BJ (cell line): ENCODE measurements at regions not wholly inside any gene's neighbourhood (a gene's known extent, or its start where the extent isn't known, plus 50 kb on each side); places are given as distances from the start of the nearest gene placed in this dataset.

Source experiments
- CTCF ChIA-PET: fragments of 350-600 bp; formaldehyde crosslinking; extraction: SDS; loops from one replicate; lab custom pipeline; 2021; ENCODE audit warnings: antibody characterized with exemption, inconsistent platforms; lab: Yijun Ruan, JAX
- POLR2A ChIA-PET: fragments of 300-600 bp; sonication (Branson Sonifier 250); formaldehyde crosslinking; extraction: SDS; loops from one replicate; lab custom pipeline; 2021; ENCODE audit warnings: antibody characterized with exemption; lab: Charles Lee
- DNase-seq: peaks from one replicate; pipeline ENCODE4 v3.0.0-alpha.2; 2011; ENCODE audit warnings: low read depth
- H3K27me3 ChIP-seq: 2 replicates; pipeline ENCODE4 v1.6.0; 2011; ENCODE audit warnings: low read length; ENCODE audit not compliant: control insufficient read depth, insufficient read depth
- H3K36me3 ChIP-seq: 2 replicates; pipeline ENCODE4 v1.5.1; 2011; ENCODE audit warnings: low read length; ENCODE audit not compliant: control insufficient read depth, insufficient read depth
- H3K4me3 ChIP-seq: 2 replicates; pipeline ENCODE4 v1.5.1; 2011; ENCODE audit warnings: low read depth, mild to moderate bottlenecking, control low read depth, low read length
- TF ChIP-seq, protein P1 (sequence below): IDR thresholded peaks from 2 replicates; pipeline ENCODE4 v1.5.1; 2011; ENCODE audit warnings: low read depth, mild to moderate bottlenecking, control low read depth, inconsistent platforms, low read length, moderate library complexity; ENCODE audit not compliant: insufficient read depth

DNA sequence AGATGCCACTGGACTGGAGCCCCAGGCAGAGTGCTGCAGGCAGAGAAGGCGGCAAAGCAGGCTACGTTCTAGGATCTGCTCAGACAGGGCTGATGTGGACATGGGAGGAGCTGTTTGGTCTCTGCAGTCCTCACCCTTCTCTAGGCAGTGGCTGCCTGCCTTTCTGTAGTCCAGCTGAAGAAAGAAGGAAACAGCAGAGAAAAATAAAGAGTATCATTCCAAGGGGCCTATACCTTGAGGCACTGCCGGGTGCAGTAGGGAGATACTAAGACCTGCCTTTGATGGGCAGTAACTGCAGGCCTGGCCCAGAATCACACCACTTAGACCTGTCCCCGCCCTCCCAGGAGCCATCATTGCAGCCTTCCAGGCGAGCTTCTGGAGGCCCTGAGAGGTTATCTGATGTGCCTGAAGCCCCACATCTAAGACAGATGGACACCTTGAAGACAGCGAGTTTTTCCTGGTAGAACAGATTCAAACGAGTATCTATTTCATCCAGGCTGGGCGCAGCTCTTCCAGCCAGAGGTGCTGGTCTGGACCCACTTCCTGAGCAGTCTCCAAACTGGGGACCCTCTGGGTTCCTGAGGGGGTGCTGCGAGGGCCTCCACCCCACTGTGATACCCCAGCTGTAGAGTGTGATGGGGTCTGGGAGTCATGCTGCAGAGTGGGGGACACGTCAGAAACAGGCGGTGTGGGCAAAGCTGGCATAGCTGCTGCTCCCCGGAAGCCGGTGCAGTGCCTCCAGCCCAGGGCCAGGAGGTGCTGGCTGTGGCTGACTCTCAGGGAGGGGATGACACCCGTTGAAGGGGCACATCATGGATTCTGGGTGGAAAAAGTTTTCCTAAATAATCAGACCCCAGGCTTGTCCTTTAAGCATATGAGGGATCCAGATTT lies 87.3 kb upstream of the OTOS start:
- no peaks in the 10 kb centered on the region for H3K36me3 ChIP-seq
- TF ChIP-seq, protein P1, sequence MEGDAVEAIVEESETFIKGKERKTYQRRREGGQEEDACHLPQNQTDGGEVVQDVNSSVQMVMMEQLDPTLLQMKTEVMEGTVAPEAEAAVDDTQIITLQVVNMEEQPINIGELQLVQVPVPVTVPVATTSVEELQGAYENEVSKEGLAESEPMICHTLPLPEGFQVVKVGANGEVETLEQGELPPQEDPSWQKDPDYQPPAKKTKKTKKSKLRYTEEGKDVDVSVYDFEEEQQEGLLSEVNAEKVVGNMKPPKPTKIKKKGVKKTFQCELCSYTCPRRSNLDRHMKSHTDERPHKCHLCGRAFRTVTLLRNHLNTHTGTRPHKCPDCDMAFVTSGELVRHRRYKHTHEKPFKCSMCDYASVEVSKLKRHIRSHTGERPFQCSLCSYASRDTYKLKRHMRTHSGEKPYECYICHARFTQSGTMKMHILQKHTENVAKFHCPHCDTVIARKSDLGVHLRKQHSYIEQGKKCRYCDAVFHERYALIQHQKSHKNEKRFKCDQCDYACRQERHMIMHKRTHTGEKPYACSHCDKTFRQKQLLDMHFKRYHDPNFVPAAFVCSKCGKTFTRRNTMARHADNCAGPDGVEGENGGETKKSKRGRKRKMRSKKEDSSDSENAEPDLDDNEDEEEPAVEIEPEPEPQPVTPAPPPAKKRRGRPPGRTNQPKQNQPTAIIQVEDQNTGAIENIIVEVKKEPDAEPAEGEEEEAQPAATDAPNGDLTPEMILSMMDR, result no peak
- no peak overlapping the region for H3K4me3 ChIP-seq
- H3K27me3 ChIP-seq, result peaks cover 1% of the 10 kb centered on the region
- CTCF ChIA-PET, result interaction anchor here (1.3 to 5.1 kb wide), 3 partner anchors 77 to 211 kb away, joined by 3 to 23 read pairs (median 10); partner anchors contain the start of gene GPC1
- no peak for DNase-seq
- POLR2A ChIA-PET, result no interaction called here

DNA sequence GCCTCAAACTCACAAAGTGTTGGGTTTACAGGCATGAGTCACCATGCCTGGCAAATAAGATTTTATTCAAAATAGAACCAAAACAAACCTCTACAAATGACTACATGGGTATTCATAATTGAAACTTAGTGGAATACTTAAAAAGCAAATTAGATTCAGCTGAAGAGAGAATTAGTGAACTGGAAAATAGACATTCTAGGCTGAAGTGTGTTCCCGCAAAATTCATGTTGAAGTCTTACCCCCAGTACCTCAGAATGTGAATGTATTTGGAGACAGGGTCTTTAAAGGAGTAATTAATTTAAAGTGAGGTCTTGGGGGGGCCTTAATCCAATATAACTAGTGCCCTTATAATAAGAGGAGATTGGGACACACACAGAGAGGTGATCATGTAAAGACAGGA lies 88.5 kb upstream of the OTOS start:
- H3K4me3 ChIP-seq, result no peak overlapping the region
- no peaks in the 10 kb centered on the region for H3K27me3 ChIP-seq
- TF ChIP-seq, protein P1, result no peak
- ChIA-PET POLR2A (no interaction called here), CTCF (interaction anchor here (2.2 to 5.1 kb wide), 2 partner anchors 207 to 209 kb away, joined by 10 to 23 read pairs; partner anchors contain the start of gene GPC1)
- H3K36me3 ChIP-seq, result no peaks in the 10 kb centered on the region
- DNase-seq, result no peak

DNA sequence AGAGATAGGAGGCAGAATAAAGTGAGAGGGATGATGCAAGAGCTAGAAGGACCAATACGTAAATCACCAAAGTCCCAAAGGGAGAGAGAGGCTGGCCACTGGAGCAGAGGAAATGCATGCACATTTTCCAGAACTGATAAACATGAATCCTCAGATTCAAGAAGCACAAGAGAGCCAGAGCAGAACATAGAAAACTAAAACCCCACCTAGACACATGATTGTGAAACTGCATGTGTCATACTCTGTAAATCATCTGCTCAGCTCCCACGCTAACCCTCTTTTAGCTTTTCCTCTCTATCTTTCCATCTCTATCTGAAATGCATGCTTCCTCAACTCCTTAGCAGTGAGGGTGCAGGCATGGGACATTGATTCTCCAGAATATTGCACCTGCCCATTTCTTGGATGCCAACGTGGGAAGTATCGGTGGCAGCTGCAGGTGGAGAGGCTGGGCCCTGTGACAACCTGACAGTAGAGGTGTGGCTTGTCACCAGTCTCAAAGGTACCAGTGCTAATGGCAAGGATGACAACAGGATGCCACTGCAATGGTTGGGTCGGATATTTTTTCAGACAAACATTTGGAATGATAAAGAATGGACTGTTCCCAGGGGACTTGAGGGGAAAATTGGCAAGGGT lies 89.3 kb upstream of the OTOS start:
- POLR2A ChIA-PET, result no interaction called here
- no peaks in the 10 kb centered on the region for H3K27me3 ChIP-seq
- CTCF ChIA-PET, result interaction anchor here (5.1 kb wide), 1 partner anchor 209 kb away, joined by 23 read pairs; no protein-coding TSS in a partner anchor
- H3K36me3 ChIP-seq, result no peaks in the 10 kb centered on the region
- no peak overlapping the region for H3K4me3 ChIP-seq
- TF ChIP-seq, protein P1, result no peak
- no peak for DNase-seq

DNA sequence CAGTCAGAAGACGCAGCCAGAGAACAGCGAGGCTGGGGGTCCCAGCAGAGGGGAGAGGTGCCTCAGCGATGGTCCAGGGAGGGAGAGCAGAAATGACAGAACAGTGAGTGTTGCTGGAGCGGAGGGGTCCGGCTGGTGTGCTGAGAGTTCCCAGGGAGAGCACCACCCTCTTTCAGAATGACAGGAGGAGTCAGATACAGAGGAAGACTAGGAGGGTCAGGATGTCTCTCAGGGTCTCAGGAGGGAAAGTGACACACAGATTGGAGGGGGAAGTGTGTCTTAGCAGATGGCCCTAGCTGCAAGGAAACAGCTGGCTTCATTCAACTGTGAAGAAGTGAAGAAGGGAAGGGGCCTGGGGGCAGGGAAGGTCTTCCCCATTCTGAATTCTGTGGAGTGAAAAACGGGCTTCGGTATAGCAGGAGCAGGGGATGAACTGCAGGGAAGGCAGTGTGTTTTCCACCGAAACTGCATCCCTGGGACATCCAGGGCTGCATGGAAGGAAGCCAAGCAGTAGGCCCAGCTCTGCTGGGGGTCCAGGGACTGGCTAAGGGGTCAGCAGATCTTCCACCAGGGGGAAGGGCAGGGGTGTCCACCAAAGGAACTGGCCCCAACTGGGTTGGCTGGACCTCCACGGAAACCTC lies 90.0 kb upstream of the OTOS start:
- CTCF ChIA-PET, result interaction anchor here (3.3 to 5.1 kb wide), 4 partner anchors 113 to 266 kb away, joined by 23 to 50 read pairs (median 26); partner anchors contain the start of gene GPC1
- DNase-seq, result no peak
- H3K27me3 ChIP-seq, result no peaks in the 10 kb centered on the region
- H3K36me3 ChIP-seq, result no peaks in the 10 kb centered on the region
- no peak overlapping the region for H3K4me3 ChIP-seq
- POLR2A ChIA-PET, result no interaction called here
- TF ChIP-seq, protein P1, result no peak
